ENCODE measurements at regions not wholly inside any gene's neighbourhood (a gene's known extent, or its start where the extent isn't known, plus 50 kb on each side); places are given as distances from the start of the nearest gene placed in this dataset.

DNA sequence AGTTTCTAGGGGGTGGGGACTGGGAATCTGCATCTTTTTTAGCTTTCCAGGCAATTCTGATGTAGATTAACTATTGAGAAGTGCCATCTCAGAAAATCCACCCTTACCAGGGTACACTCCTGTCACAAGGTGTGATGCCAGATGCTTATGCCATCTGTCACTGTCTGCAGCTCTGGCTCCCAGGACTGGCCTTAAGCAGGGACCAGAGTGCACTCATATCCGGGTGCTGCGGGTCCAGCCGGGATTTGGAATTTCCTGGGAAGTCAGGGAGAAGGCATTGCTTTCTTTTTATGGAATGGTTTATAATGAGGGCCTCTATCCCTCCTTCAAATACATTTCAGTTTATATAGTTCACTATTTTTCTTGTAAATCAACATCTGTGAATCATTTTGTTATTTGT lies 92.6 kb downstream of the TMEM174 start:
- no peak for TF ChIP-seq CTCF (conservative IDR thresholded peaks at IDR 0.05; ENCODE audit: low read depth, low read length)
- no peak for TF ChIP-seq EZH2 (IDR thresholded peaks at IDR 0.05; ENCODE audit: borderline replicate concordance, low read depth, low read length, poor library complexity, severe bottlenecking)

Data from A673 (cell line).